Liver (tissue), 8 donors: ENCODE measurements at regions not wholly inside any gene's neighbourhood (a gene's known extent, or its start where the extent isn't known, plus 50 kb on each side); places are given as distances from the start of the nearest gene placed in this dataset.

ENCODE experiments used
- DNase-seq: peaks from one replicate; pipeline ENCODE4 v3.0.0-alpha.2; 2017; ENCODE audit warnings: low spot score
- H3K27ac ChIP-seq, 2 donors: one replicate each; pipeline ENCODE4 v1.7.0; 2013; ENCODE audit warnings: inconsistent platforms in 2 of 2, low read length in 2 of 2, control low read depth in 1 of 2, low read depth in 1 of 2, mild to moderate bottlenecking in 1 of 2
- H3K27me3 ChIP-seq, 4 donors: one replicate each; pipeline versions ENCODE4 v1.6.1 to v1.7.0; 2013; ENCODE audit warnings: low read length in 3 of 4, inconsistent platforms in 1 of 4, mild to moderate bottlenecking in 1 of 4, moderate library complexity in 1 of 4; ENCODE audit not compliant: control insufficient read depth in 4 of 4, insufficient read depth in 4 of 4
- H3K36me3 ChIP-seq, 4 donors: one replicate each; pipeline versions ENCODE4 v1.6.1 to v1.7.0; 2013; ENCODE audit warnings: low read length in 3 of 4, mild to moderate bottlenecking in 3 of 4, low read depth in 1 of 4, moderate library complexity in 1 of 4; ENCODE audit not compliant: control insufficient read depth in 4 of 4, insufficient read depth in 3 of 4
- H3K4me1 ChIP-seq, 4 donors: one replicate each; pipeline versions ENCODE4 v1.6.1 to v1.7.0; 2013; ENCODE audit warnings: low read length in 3 of 4, mild to moderate bottlenecking in 3 of 4, moderate library complexity in 1 of 4; ENCODE audit not compliant: control insufficient read depth in 4 of 4, insufficient read depth in 4 of 4
- H3K4me3 ChIP-seq, 3 donors: one replicate each; pipeline versions ENCODE4 v1.6.1 to v1.7.0; 2013; ENCODE audit warnings: low read length in 3 of 3, control low read depth in 1 of 3, low read depth in 1 of 3, mild to moderate bottlenecking in 1 of 3
- H3K9ac ChIP-seq, 2 donors: one replicate each; pipeline ENCODE4 v1.7.0; 2013; ENCODE audit warnings: low read length in 2 of 2, mild to moderate bottlenecking in 2 of 2, moderate library complexity in 2 of 2, control low read depth in 1 of 2, low read depth in 1 of 2
- H3K9me3 ChIP-seq, 4 donors: one replicate each; pipeline versions ENCODE4 v1.6.1 to v1.7.0; 2013; ENCODE audit warnings: low read length in 3 of 4; ENCODE audit not compliant: control insufficient read depth in 4 of 4
- ATF3 ChIP-seq: IDR thresholded peaks from 2 replicates; pipeline ENCODE4 v1.6.1; 2016; ENCODE audit warnings: antibody characterized with exemption
- CTCF ChIP-seq: fragments of 150-350 bp; IDR thresholded peaks from 2 replicates; pipeline ENCODE4 v1.5.1; 2017; ENCODE audit warnings: improper control_type of control experiment, low read depth, low read length; ENCODE audit not compliant: missing input control
- EGR1 ChIP-seq, 2 donors: IDR thresholded peaks; 2 replicates each; pipeline ENCODE4 v1.6.1; 2016 to 2018; ENCODE audit warnings: antibody characterized with exemption in 2 of 2, low read depth in 2 of 2
- FOXA1 ChIP-seq: IDR thresholded peaks from 2 replicates; pipeline ENCODE4 v1.6.1; 2016; ENCODE audit warnings: antibody characterized with exemption
- FOXA2 ChIP-seq: IDR thresholded peaks from 2 replicates; pipeline ENCODE4 v1.6.1; 2016; ENCODE audit warnings: antibody characterized with exemption
- GABPA ChIP-seq, 2 donors: IDR thresholded peaks in 1 of 2; conservative IDR thresholded peaks in 1 of 2; 2 replicates each; pipeline ENCODE4 v1.6.1; 2016; ENCODE audit warnings: antibody characterized with exemption in 2 of 2, mild to moderate bottlenecking in 1 of 2, moderate library complexity in 1 of 2
- HNF4A ChIP-seq, 2 donors: conservative IDR thresholded peaks; 2 replicates each; pipeline ENCODE4 v1.6.1; 2016; ENCODE audit warnings: antibody characterized with exemption in 2 of 2, mild to moderate bottlenecking in 2 of 2
- JUND ChIP-seq, 2 donors: IDR thresholded peaks; 2 replicates each; pipeline ENCODE4 v1.6.1; 2016; ENCODE audit warnings: antibody characterized with exemption in 2 of 2
- MAX ChIP-seq: IDR thresholded peaks from 2 replicates; pipeline ENCODE4 v1.6.1; 2016; ENCODE audit warnings: antibody characterized with exemption
- NR2F2 ChIP-seq: IDR thresholded peaks from 2 replicates; pipeline ENCODE4 v1.6.1; 2016; ENCODE audit warnings: antibody characterized with exemption
- RAD21 ChIP-seq, 2 donors: IDR thresholded peaks; 2 replicates each; pipeline ENCODE4 v1.6.1; 2016; ENCODE audit warnings: antibody characterized with exemption in 2 of 2, mild to moderate bottlenecking in 2 of 2
- REST ChIP-seq: IDR thresholded peaks from 2 replicates; pipeline ENCODE4 v1.6.1; 2016; ENCODE audit warnings: antibody characterized with exemption, mild to moderate bottlenecking
- RXRA ChIP-seq, 2 donors: IDR thresholded peaks; 2 replicates each; pipeline ENCODE4 v1.6.1; 2017 to 2018; ENCODE audit warnings: antibody characterized with exemption in 2 of 2, mild to moderate bottlenecking in 1 of 2
- SP1 ChIP-seq: IDR thresholded peaks from 2 replicates; pipeline ENCODE4 v1.6.1; 2018; ENCODE audit warnings: antibody characterized with exemption, mild to moderate bottlenecking
- TAF1 ChIP-seq: conservative IDR thresholded peaks from 2 replicates; pipeline ENCODE4 v1.6.1; 2016; ENCODE audit warnings: antibody characterized with exemption, mild to moderate bottlenecking
- YY1 ChIP-seq: IDR thresholded peaks from 2 replicates; pipeline ENCODE4 v1.6.1; 2016; ENCODE audit warnings: antibody characterized with exemption, mild to moderate bottlenecking
- ZBTB33 ChIP-seq: IDR thresholded peaks from 2 replicates; pipeline ENCODE4 v1.6.1; 2016; ENCODE audit warnings: antibody characterized with exemption
- WGBS: extraction: QIAGEN DNeasy Blood & Tissue Kit; methylation state at CpG from one replicate; pipeline ENCODE4 v1.1.7; 2013; 5-methylcytosine and 5-hydroxymethylcytosine counted together
- donor health status: healthy.
- donor health status: healthy.
- donor health status: healthy.
- donor health status: healthy.
- donor health status: healthy.

GRCh38 chr15:53884441-53884840, 93.8 kb upstream of the UNC13C start:
- 93% methylated on average over 2 of the region's 2 CpGs for WGBS
- TF ChIP-seq ATF3: no peak
- TF ChIP-seq CTCF: no peak
- TF ChIP-seq HNF4A (conservative IDR thresholded peaks at IDR 0.05): no peak
- no peak for TF ChIP-seq NR2F2
- no peak for TF ChIP-seq SP1
- TF ChIP-seq ZBTB33: no peak
- no peak for TF ChIP-seq FOXA1
- TF ChIP-seq YY1: no peak
- no peak for TF ChIP-seq TAF1
- TF ChIP-seq RXRA (IDR thresholded peaks at IDR 0.05): no peak
- no peak for TF ChIP-seq GABPA (IDR thresholded peaks at IDR 0.05 in 1 of 2, conservative IDR thresholded peaks at IDR 0.05 in 1 of 2)
- TF ChIP-seq EGR1 (IDR thresholded peaks at IDR 0.05; ENCODE audit: low read depth in 2 of 2): no peak
- TF ChIP-seq FOXA2: no peak
- no peak for TF ChIP-seq REST
- Histone ChIP-seq H3K9ac (no peak overlapping the region), H3K27ac (no peak overlapping the region), H3K36me3 (no peaks in the 10 kb centered on the region), H3K4me3 (no peak overlapping the region), H3K4me1 (no peaks in the 10 kb centered on the region), H3K27me3 (peaks cover 0 to 3% (median 0%) of the 10 kb centered on the region in 4 donors), H3K9me3 (no peaks in the 10 kb centered on the region)
- no peak for DNase-seq

- WGBS: 0% methylated on average over 1 of the region's 1 CpG
- H3K9me3 ChIP-seq: no peaks in the 10 kb centered on the region
- no peak for TF ChIP-seq NR2F2
- TF ChIP-seq TAF1: no peak
- no peak for TF ChIP-seq CTCF
- no peak for TF ChIP-seq ZBTB33
- no peak for TF ChIP-seq RAD21 (IDR thresholded peaks at IDR 0.05)
- no peak for TF ChIP-seq MAX
- TF ChIP-seq FOXA1: no peak
- no peak for TF ChIP-seq SP1
- no peak for TF ChIP-seq YY1
- TF ChIP-seq HNF4A (conservative IDR thresholded peaks at IDR 0.05): no peak
- no peak for TF ChIP-seq ATF3
- no peak for TF ChIP-seq RXRA (IDR thresholded peaks at IDR 0.05)
- TF ChIP-seq FOXA2: no peak
- no peak for TF ChIP-seq JUND (IDR thresholded peaks at IDR 0.05)
- TF ChIP-seq EGR1 (IDR thresholded peaks at IDR 0.05; ENCODE audit: low read depth in 2 of 2): no peak
- no peak for TF ChIP-seq GABPA (IDR thresholded peaks at IDR 0.05 in 1 of 2, conservative IDR thresholded peaks at IDR 0.05 in 1 of 2)
- no peaks in the 10 kb centered on the region for H3K4me1 ChIP-seq
- H3K9ac ChIP-seq: no peak overlapping the region
- no peak for DNase-seq
- H3K36me3 ChIP-seq: no peaks in the 10 kb centered on the region
- H3K4me3 ChIP-seq: no peak overlapping the region
- peaks cover 0 to 3% (median 0%) of the 10 kb centered on the region in 4 donors for H3K27me3 ChIP-seq
- no peak overlapping the region for H3K27ac ChIP-seq
Observed at GRCh38 chr15:53882311-53882710, 95.9 kb upstream of the UNC13C start.
